ENCODE measurements at regions not wholly inside any gene's neighbourhood (a gene's known extent, or its start where the extent isn't known, plus 50 kb on each side); places are given as distances from the start of the nearest gene placed in this dataset.
"Not testable (repeated sequence)": the region's sequence is repeated elsewhere in the genome, so short reads cannot be mapped to it uniquely, and the experiment has no call there.

DNA sequence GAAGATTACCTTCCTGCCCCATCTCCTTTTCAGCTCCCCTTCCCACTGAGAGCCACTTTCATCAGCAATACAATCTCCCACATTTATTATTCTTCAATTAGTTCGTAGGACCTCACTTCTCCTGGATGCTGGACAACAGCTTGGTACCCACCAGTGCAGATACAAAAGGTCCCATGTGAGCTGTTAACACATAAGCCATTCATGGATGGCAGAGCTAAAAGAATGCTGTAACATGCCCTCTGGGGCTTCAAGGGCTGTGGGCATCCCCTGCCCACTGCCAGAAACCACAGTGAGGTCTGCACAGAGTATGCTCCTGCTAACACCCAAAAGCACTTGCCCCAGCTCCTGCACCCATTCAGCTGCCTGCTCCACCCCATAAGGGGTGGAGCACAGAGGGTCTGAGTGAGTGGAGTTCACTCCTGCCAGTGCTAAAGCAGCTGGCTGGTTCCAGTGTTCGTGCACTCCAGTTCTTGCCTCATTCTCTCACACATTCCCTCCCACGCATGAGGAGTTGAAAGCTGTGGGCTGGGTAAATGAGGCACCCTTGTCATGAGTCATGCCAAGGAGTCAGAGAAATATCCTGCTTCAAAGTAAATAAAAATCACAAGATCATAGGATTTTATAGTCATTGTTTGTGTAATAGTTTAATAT lies 305.9 kb upstream of the TMEFF2 start:
- H4K20me1 ChIP-seq (ENCODE audit: insufficient read depth, low read length): no peaks in the 10 kb centered on the region
- H3K27ac ChIP-seq (ENCODE audit: low read depth, low read length, poor library complexity, severe bottlenecking): no peak overlapping the region
- H3K9me2 ChIP-seq (ENCODE audit: insufficient read depth, low read length): no peaks in the 10 kb centered on the region
- H3K4me3 ChIP-seq (ENCODE audit: low read depth, low read length, poor library complexity, severe bottlenecking): no peak overlapping the region
- no peak overlapping the region for H2AFZ ChIP-seq (ENCODE audit: low read length)
- DNase-seq (ENCODE audit: low spot score): no peak
- H3K36me3 ChIP-seq (ENCODE audit: insufficient read depth, low read length): no peaks in the 10 kb centered on the region
- CTCF ChIA-PET (ENCODE audit: unreplicated experiment): no interaction called here
- no peaks in the 10 kb centered on the region for H3K4me1 ChIP-seq (ENCODE audit: insufficient read depth, low read length, poor library complexity, severe bottlenecking)
- H3K4me2 ChIP-seq (ENCODE audit: low read length): no peak overlapping the region
- intact Hi-C loops (cut with micrococcal nuclease; ENCODE audit: unreplicated experiment): no loop called here
- POLR2A ChIA-PET: interaction anchor here (0.6 to 1.2 kb wide), 2 partner anchors 9 to 1140 kb away, joined by 3 to 4 read pairs; no protein-coding TSS in a partner anchor
- no peaks in the 10 kb centered on the region for H3K79me2 ChIP-seq (ENCODE audit: insufficient read depth, low read depth, low read length)
- no peak for TF ChIP-seq EZH2phosphoT487 (IDR thresholded peaks at IDR 0.05; ENCODE audit: borderline replicate concordance, low read depth, low read length)
- TF ChIP-seq, protein P1, sequence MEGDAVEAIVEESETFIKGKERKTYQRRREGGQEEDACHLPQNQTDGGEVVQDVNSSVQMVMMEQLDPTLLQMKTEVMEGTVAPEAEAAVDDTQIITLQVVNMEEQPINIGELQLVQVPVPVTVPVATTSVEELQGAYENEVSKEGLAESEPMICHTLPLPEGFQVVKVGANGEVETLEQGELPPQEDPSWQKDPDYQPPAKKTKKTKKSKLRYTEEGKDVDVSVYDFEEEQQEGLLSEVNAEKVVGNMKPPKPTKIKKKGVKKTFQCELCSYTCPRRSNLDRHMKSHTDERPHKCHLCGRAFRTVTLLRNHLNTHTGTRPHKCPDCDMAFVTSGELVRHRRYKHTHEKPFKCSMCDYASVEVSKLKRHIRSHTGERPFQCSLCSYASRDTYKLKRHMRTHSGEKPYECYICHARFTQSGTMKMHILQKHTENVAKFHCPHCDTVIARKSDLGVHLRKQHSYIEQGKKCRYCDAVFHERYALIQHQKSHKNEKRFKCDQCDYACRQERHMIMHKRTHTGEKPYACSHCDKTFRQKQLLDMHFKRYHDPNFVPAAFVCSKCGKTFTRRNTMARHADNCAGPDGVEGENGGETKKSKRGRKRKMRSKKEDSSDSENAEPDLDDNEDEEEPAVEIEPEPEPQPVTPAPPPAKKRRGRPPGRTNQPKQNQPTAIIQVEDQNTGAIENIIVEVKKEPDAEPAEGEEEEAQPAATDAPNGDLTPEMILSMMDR (conservative IDR thresholded peaks at IDR 0.05; ENCODE audit: low read length): no peak
- no peaks in the 10 kb centered on the region for H3K9me3 ChIP-seq (ENCODE audit: low read length)
- BruUV-seq (replicated peaks): no TSS peak

- Histone ChIP-seq H2AFZ (ENCODE audit: low read length) (no peak overlapping the region), H3K9me3 (ENCODE audit: low read length) (no peaks in the 10 kb centered on the region), H3K27ac (ENCODE audit: low read depth, low read length, poor library complexity, severe bottlenecking) (no peak overlapping the region), H3K4me2 (ENCODE audit: low read length) (no peak overlapping the region), H3K9me2 (ENCODE audit: insufficient read depth, low read length) (no peaks in the 10 kb centered on the region), H3K36me3 (ENCODE audit: insufficient read depth, low read length) (no peaks in the 10 kb centered on the region), H3K79me2 (ENCODE audit: insufficient read depth, low read depth, low read length) (no peaks in the 10 kb centered on the region), H4K20me1 (ENCODE audit: insufficient read depth, low read length) (no peaks in the 10 kb centered on the region), H3K4me3 (ENCODE audit: low read depth, low read length, poor library complexity, severe bottlenecking) (no peak overlapping the region), H3K4me1 (ENCODE audit: insufficient read depth, low read length, poor library complexity, severe bottlenecking) (no peaks in the 10 kb centered on the region)
- intact Hi-C loops (cut with micrococcal nuclease; ENCODE audit: unreplicated experiment): no loop called here
- CTCF ChIA-PET (ENCODE audit: unreplicated experiment): no interaction called here
- no peak for TF ChIP-seq EZH2phosphoT487 (IDR thresholded peaks at IDR 0.05; ENCODE audit: borderline replicate concordance, low read depth, low read length)
- TF ChIP-seq, protein P1 (conservative IDR thresholded peaks at IDR 0.05; ENCODE audit: low read length): no peak
- POLR2A ChIA-PET: interaction anchor here (1.2 kb wide), 1 partner anchor 8 kb away, joined by 4 read pairs; no protein-coding TSS in a partner anchor
- no peak for DNase-seq (ENCODE audit: low spot score)
- no TSS peak for BruUV-seq (replicated peaks)
Measured at GRCh38 chr2:192499476-192499875, 304.7 kb upstream of the TMEFF2 start.

DNA sequence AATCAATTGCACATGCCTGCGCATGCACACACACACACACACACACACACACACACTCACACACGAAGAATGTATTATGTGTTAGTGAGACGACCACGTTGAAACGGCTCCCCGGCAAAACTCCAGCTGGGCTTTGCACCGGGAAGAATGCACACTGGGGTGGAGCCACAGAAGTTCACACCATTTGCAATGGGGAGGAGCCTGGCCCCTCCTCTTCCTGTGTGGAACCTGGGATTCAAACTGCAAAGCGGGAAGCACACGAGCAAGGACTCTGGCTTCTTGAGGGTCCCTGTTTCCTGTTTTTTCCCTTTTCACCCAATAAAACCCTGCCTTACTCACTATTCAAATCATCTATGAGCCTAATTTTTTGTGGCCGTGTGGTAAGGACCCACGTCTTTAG lies 304.0 kb upstream of the TMEFF2 start:
- Histone ChIP-seq H3K9me2 (ENCODE audit: insufficient read depth, low read length) (no peaks in the 10 kb centered on the region), H3K9me3 (ENCODE audit: low read length) (no peaks in the 10 kb centered on the region), H3K4me3 (ENCODE audit: low read depth, low read length, poor library complexity, severe bottlenecking) (no peak overlapping the region), H3K27ac (ENCODE audit: low read depth, low read length, poor library complexity, severe bottlenecking) (no peak overlapping the region), H3K4me1 (ENCODE audit: insufficient read depth, low read length, poor library complexity, severe bottlenecking) (no peaks in the 10 kb centered on the region), H3K36me3 (ENCODE audit: insufficient read depth, low read length) (no peaks in the 10 kb centered on the region), H3K79me2 (ENCODE audit: insufficient read depth, low read depth, low read length) (no peaks in the 10 kb centered on the region), H3K4me2 (ENCODE audit: low read length) (no peak overlapping the region), H2AFZ (ENCODE audit: low read length) (no peak overlapping the region), H4K20me1 (ENCODE audit: insufficient read depth, low read length) (no peaks in the 10 kb centered on the region)
- DNase-seq (ENCODE audit: low spot score): no peak
- no TSS peak for BruUV-seq (replicated peaks)
- TF ChIP-seq, protein P1 (conservative IDR thresholded peaks at IDR 0.05; ENCODE audit: low read length): no peak
- no peak for TF ChIP-seq EZH2phosphoT487 (IDR thresholded peaks at IDR 0.05; ENCODE audit: borderline replicate concordance, low read depth, low read length)
- ChIA-PET CTCF (ENCODE audit: unreplicated experiment) (interaction anchor here (0.6 kb wide), 2 partner anchors 144 to 315 kb away, joined by 3 to 4 read pairs; no protein-coding TSS in a partner anchor), POLR2A (no interaction called here)
- intact Hi-C loops (cut with micrococcal nuclease; ENCODE audit: unreplicated experiment): no loop called here

- H4K20me1 ChIP-seq (ENCODE audit: insufficient read depth, low read length); H3K4me1 ChIP-seq (ENCODE audit: insufficient read depth, low read length, poor library complexity, severe bottlenecking); BruUV-seq (replicated peaks); H3K9me2 ChIP-seq (ENCODE audit: insufficient read depth, low read length); H3K4me3 ChIP-seq (ENCODE audit: low read depth, low read length, poor library complexity, severe bottlenecking); CTCF ChIA-PET (ENCODE audit: unreplicated experiment); DNase-seq (ENCODE audit: low spot score); H3K79me2 ChIP-seq (ENCODE audit: insufficient read depth, low read depth, low read length); H3K27ac ChIP-seq (ENCODE audit: low read depth, low read length, poor library complexity, severe bottlenecking); intact Hi-C loops (cut with micrococcal nuclease; ENCODE audit: unreplicated experiment); H3K9me3 ChIP-seq (ENCODE audit: low read length); H2AFZ ChIP-seq (ENCODE audit: low read length); POLR2A ChIA-PET; H3K36me3 ChIP-seq (ENCODE audit: insufficient read depth, low read length); H3K4me2 ChIP-seq (ENCODE audit: low read length): not testable (repeated sequence)
Measured at GRCh38 chr2:192488158-192488557, 293.4 kb upstream of the TMEFF2 start.
